HG03280 (cell line): ENCODE measurements at regions not wholly inside any gene's neighbourhood (a gene's known extent, or its start where the extent isn't known, plus 50 kb on each side); places are given as distances from the start of the nearest gene placed in this dataset.

Experiments used
- ATAC-seq: cut with Tn5 transposase; IDR thresholded peaks from one replicate; pipeline ENCODE4 v1.9.1; 2021; ENCODE audit warnings: mild to moderate bottlenecking, moderate library complexity; ENCODE audit not compliant: unreplicated experiment

DNA sequence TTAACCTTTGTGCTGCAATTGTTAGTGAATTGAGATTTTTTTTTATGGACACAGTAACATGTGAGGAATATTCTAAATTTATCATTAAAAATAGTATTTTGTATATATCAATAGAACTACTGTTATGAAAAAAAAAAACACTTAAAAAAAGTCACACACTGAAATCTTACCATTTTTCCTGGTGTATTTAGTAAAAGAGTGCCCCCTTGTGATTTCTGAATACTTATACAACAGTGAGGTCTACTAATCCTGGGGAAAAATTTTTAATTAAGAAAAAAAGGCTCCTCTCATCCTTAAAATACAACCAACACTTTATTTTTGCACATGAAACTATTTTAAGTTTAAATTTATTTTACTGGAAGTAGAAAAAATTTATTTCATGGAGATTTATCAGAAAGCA lies 56.4 kb upstream of the SPOCK3 start:
- ATAC-seq = no peak

DNA sequence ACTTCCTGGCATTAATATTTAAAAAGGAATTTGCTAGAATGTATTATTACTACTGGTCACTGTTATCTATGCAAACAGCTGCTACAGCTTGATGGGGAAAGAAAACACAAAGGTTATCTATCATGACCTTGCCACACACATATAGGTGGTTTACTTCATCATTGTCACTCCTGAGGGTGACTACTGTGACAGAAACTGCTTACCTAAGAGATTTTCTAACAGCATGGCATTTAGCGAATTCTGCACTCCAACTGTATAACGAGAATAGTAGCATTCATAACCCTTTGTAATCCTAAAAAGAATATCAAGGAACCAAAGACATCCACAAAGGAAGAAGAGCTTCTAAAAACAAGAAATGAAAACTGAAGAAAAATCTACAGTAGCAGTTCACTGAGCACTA lies 74.6 kb upstream of the SPOCK3 start:
- ATAC-seq = no peak

DNA sequence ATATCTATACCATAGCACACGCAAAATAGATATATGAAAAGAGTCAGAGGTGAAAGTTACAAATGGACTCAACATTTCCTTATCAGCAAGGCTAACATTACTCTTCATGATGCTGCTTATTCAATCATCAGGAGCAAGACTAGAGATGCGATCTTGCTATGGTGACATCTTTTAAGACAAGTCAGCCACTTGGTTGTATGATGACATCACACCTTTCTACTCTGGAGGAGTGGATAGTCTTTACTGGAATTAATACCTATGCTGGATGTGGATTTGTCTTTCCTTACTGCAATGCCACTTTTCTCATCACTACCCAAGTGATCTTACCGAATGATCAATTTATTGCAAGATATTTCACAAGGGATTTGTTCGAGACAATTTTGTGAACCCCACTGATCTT lies 87.0 kb upstream of the SPOCK3 start:
- ATAC-seq = no peak

DNA sequence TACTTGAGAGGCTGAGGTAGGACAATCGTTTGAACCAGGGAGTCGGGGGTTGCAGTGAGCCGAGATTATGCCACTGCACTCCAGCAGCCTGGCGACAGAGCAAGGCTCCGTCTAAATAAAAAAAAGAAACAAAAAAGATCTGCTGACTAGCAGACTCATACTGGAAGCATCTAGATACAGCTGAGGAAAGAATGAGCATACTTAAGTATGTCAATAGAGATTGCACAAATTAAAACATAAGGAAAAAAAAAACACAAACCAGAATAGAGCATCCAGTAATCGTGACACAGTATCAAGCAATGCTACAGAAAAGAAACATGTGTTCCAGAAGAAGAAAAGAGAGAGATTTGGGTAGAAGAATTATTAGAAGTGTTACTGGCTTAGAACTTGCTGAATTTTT lies 105.5 kb upstream of the SPOCK3 start:
- no peak for ATAC-seq

DNA sequence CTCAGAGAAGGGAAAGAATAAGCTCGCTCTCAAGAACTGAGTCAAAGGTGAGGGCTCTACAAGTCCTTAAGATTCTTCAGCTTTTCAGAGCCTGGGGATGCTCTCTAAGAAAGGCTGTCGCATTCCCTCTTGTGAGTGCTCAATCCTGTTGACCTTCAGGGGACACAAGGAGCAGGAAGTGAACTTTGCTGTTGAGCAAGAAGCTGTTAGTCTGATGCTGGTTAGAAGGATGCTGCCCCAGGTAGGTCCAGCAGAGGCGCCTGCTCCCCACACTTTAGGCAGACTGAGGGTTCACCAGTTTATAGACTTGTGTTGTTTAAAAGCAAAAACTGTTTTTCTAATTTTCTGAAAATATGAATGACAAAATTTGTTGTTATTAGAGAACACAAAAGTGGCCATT lies 125.4 kb upstream of the SPOCK3 start:
- no peak for ATAC-seq

DNA sequence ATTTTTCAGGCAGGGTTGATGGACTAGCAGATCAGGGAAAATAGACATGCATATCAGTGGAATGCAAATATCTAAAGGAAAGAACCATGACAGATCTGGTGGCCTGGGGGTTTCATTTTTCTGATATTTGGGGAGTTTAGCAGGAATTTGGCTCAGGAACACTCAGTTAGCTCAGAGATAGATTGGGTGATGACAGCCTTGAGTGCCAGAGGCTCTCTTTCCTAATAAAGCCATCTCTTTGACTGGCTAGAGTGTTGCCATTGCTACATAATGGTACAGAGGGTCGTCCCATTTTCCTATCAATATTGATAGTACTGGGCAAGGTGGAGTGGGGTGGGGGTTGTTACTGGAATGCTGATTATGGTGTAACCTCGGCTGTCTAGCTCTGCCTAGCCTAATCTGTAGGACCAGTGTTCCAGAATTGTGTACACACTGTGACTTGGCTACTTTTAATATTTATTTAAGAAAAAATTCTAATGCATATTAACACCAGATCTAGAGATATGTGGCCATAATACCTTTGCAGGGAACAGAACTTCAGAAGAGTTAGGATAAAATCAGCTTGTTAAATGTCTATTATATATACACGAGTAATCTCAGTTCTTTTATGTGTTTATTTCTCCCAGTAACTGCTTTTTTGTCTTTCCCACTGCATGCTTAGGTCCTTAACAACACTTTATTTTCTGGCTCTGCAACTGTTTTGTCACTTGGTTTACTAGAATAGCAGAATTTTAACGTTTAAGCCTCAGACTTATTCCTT lies 145.0 kb upstream of the SPOCK3 start:
- no peak for ATAC-seq

DNA sequence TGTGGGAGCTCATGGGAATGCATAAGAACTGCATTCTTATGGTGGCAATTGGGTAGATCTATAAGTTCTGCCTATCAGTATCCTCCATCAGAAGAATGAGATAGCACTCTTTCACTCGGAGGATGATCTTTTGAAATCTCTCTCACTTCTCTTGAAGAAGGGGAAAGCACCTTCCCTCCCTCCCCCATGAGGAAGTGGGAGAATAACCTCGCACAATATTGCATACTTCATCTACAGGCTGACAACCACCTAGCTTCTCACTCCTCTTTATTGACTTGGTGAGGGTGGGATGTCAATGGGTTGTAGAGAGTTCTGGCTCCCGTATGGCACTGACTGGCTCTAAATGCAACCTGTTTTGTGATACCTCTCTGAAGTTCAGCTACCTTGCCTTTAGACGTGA lies 146.7 kb upstream of the SPOCK3 start:
- no peak for ATAC-seq

DNA sequence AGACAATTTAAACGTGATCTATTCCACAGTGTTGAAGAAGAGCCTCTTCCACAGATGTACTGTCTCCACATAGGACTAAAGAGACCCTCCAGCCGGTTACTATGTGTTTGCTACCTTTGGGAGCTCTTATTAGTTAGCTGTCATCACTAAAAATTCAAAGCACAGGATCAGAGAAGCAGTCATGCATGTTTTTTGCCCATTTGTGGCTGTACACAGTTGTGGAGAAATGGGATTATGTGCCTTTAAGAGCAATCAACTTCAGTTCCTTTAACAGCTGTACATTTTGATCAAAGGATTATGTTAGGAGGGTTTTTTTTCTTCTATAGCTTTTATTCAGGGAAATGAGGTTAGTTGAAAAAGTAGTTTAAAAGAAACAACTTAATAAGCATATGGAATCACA lies 149.0 kb upstream of the SPOCK3 start:
- ATAC-seq = no peak

DNA sequence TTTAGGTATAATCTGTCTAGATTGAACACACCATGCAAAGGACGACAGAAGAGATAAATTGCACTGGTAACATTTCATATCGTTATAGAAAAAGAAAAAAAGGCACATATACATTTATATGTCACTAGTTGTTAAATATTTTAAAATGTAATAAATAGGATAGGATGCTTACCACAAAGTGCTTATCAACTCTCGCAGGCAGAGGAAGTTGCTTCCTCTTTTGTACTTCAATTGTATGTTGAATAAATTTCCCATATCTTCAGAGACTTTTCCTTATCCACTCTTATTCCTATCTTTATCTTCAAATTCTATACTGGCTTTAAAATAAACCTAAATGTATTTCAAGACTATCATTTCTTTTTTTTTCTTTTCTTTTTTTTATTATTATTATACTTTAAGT lies 163.3 kb upstream of the SPOCK3 start:
- ATAC-seq = no peak

DNA sequence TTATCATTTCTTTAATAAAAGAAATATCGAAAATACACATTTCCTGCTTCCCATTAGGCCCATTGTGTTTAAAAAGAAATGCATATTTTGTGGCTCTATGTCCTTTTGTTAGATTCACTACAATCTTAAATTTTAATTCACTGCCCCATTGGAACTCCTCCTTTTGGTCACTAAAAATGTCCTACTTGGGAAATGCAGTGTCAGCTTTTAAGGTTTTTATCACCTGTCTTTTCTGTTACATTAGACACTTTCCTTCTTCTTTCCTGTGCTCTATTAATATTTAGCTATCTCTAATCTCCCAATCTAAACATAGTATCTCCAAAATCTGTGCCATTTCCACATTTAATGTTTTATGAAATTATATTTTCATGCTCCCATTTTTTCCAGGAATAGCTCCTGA lies 164.9 kb upstream of the SPOCK3 start:
- ATAC-seq = no peak

DNA sequence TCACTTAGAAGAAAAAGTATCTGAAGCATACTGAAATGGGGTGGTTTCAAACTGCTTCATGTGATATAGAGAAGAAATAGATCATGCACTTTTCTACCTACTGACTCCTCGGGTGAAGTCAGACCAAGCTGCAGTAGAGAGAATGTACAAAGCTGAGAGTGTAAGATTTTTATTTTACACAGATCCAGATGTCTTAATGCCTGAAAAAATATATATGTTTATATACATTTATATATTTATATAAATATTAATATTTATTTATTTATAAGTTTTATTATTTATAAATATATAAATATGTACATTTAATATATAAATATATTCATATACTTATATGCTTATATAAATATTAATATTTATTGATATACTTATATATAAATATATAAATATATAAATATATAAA lies 171.9 kb upstream of the SPOCK3 start:
- ATAC-seq = no peak

DNA sequence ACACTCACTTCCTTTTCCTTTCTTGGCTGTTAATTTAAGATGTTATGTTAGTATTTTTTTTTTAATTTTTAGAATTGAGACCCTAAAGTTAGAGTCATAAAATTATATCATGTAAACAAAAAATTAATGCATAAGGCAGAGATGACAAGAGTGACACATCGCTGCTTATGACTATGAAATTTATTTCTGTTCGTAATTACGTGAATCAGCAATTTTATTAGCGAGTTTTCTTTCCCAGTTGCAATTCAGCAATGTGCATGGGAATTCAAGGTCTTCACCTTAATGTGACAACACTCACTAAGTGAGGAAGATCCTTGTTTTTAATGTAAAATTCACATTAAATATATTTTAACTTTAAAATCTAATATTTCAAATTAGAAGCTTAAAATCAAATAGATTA lies 181.2 kb upstream of the SPOCK3 start:
- ATAC-seq = no peak

DNA sequence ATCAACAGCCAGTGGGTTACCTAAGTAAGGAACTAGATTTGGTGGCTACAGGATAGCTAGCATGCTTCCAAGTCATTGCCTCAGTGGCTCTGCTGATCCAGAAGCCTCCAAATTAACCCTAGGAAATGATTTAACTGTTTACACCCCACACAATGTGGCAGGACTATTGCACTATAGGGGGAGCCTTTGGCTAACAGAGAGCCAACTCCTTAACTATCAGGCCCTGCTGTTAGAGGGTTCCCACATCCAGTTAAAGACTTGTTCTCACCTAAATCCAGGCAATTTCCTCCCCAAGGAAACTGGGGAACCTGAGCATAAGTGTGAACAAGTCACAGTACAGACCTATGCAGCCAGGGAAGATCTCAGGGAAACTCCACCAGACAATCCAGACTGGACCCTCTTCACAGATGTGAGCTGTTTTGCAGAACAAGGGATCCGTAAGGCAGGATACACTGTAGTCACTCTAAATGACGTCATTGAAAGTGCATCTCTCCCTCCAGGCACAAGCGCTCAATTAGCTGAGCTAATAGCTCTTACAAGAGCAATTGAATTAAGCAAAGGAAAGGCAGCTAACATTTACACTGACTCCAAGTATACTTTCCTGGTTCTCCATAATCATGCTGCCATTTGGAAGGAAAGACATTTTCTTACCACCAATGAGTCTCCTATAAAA lies 185.3 kb upstream of the SPOCK3 start:
- no peak for ATAC-seq

DNA sequence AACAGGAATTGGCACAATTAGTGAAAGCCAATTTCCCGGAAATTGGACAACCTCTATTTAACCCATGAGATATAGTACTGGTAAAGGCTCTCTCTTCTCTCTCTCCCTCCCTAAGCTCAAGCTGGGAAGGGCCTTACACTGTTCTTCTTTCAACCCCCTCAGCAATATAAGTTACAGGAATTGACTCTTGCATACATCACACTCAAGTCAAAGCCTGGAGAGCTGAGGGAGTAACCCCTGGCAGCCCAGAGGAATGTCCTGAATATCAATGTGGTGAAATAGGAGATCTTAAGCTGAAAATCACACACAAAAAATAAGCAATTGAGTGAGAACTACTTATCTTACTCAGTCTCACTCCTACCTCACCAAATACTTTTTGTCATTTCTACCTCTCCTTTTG lies 186.9 kb upstream of the SPOCK3 start:
- ATAC-seq = no peak

DNA sequence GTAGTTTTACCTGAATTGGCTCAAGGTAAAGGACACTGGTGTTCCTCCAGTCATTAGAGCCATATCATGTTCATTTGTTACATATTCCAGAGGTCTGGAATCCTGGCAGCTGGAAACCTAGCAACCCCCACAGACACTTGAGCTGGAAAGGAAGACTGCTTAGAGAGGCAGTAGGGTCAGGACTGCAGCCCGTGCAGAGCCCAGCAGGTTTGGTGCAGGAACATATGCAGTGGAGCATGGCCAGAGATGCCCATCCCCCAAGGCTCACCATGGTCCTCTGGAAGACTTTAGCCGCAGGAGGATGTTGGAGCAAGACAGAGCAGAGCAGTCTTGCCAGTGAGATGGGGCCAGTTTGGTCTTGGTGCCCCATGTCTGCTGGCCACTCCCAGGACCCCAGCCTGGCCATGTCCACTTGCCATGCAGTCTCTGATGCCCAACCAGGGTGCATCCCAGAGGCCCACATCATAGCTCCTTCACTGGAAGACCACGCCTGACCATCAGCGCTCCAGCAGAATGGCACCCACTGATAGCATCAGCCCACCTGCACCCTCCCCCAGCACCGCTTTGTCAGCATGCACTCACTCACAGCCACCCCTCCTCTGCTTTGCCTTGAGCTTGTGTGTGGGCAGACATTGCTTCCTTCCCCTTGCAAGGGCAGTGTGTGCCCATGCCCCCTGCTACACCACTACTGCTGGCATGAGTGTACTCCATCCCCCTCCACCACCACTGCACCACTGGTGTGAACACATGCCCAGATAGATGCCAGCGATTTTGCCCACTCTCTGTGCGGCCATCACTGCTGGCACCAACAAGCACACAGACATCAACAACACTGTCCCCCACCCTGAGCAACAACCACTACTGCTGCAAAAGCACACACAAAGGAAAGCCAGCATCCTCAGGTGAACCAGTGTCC lies 190.3 kb upstream of the SPOCK3 start:
- ATAC-seq = no peak

DNA sequence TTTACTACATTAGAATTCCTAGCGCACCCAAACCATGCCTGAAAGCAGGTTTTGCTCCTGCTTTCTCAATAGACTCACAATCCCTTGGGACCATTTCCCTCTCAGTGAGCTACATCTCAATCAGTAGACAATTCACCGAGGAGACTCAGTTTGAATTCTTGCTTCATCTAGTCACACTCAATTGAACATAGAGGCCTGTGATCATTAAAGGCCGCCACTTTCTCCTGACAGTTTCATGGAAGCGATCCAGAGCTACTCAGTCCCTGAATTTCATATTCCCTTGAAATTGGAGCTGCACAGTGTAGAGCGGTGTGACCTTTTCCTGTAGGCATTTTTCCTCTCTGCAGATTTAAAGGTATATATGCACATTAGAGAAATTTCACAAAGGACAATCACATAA lies 193.9 kb upstream of the SPOCK3 start:
- ATAC-seq = no peak

DNA sequence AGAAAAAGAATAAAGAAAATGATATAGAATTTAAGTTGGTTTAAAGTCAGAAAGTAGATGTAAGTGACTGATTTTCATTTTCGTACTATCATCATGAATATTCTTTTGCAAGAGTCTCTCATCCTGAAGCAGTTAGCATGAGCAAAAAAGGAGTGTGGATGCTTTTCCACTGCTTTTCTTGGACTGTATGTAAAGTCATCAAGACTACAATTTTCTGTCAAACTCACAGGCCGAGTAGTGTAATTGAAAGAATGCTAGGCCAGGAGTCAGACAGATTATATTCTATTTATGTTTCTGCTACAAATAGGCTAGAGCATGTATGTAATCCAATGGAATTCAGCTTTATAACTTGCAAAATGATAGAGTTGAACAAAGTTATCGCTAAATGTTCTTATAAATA lies 197.1 kb upstream of the SPOCK3 start:
- no peak for ATAC-seq

DNA sequence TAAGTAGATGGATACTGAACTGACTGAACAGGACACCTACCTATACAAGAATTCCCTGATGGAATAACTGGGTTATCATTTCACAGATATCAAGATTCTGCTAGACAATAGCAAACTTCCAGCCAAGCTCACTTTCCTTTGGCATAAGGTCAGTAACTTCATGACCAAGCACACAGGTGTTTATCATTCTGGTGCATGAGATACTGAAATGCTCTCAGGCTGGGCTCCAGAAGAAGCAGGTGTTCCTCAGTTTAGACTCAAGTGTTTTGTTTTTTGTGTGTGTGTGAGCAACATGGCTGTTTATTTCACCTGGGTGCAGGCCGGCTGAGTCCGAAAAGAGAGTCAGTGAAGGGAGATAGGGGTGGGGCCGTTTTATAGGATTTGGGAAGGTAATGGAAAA lies 201.5 kb upstream of the SPOCK3 start:
- no peak for ATAC-seq

DNA sequence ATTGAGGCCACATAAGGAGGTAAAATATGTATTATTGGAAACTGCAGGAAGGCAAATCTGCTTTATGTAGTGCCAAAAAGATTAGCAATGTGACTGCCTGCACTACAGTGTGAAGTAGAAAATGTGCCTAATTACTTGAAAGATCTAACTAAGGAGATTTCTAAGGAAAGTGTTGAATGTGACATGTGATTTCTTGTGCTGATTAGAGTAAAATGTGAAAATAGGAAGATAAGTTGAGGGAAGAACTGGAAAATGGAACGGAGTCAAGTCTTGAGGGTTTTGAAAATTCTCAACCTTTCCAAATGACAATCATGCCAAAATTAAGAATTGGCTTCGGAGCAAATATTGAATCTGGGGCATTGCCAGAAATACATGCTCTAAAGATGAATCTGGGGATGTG lies 209.5 kb upstream of the SPOCK3 start:
- ATAC-seq = no peak

DNA sequence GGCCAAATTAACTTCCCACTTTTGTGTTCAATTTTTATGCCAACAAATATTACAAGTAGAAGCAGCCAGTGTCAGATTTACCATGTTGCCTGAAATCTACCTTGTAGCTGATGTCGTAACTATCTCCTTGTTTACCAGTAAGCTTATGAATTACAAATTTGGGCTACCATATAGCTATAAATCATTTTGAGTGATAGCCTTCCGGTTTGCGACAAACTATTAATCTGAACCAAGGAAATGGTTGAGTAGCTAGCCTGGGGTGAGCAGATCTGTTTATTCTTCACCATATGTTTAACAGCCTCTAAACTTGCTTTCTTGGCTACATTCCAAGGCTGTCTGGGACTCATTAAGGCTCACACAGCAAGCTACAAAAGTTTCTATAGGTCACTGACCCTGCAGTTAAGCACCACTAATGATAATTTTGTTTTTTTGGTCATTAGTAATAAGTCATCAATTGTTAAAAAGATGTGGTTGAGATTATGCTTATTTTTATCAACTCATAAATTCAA lies 218.7 kb upstream of the SPOCK3 start:
- no peak for ATAC-seq

DNA sequence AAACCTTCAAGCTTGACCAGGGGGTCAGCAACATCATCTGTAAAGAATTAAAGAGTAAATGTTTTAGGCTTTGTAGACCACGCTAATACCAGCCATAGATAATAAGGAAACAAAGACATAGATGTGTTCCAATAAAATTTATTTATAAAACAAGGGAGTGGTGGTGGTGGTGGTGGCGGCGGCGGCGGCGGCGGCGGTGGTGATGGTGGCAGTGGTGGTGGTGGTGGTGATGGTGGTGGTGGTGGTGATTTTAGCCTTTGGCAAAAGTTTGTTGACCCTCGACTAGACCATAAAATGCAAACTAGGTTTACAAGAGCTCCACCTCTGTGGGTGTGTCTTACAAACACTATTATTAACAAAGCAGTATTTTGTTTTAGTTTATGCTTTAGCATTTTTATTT lies 222.3 kb upstream of the SPOCK3 start:
- ATAC-seq = no peak

DNA sequence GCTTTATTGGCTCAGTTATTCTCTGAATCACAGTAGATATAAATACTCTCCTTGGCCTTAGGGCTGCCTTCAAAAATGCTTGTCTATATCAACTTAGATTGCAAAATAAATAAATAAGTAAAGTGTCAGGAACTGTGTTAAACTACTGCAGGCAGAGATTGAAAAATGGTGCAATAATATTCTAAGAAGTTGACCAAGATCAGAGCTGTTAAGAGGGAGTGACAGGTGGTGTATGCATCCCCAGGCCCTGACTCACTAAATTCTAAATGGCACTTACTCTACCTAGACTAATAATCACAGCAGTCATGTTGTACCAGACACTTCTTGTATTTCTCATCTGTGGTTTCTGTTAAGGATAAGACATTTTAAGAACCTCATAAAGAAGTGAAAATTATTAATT lies 235.1 kb upstream of the SPOCK3 start:
- ATAC-seq = no peak
